ENCODE measurements at regions not wholly inside any gene's neighbourhood (a gene's known extent, or its start where the extent isn't known, plus 50 kb on each side); places are given as distances from the start of the nearest gene placed in this dataset.

GRCh38 chr3:64431526-64432091, 206.3 kb upstream of the PRICKLE2 start:
- no peak for TF ChIP-seq CTCF (IDR thresholded peaks at IDR 0.05; ENCODE audit: low read depth, low read length, missing control alignments)
- in situ Hi-C loops (cut with HindIII; ENCODE audit: low sequenced_read_pairs): no loop called here
- DNase-seq (ENCODE audit: low read depth): no peak
- H3K4me3 ChIP-seq (ENCODE audit: low read depth, low read length): no peak overlapping the region

GRCh38 chr3:64427671-64428070, 202.4 kb upstream of the PRICKLE2 start:
- in situ Hi-C loops (cut with HindIII; ENCODE audit: low sequenced_read_pairs): no loop called here
- no peak for DNase-seq (ENCODE audit: low read depth)
- no peak for TF ChIP-seq CTCF (IDR thresholded peaks at IDR 0.05; ENCODE audit: low read depth, low read length, missing control alignments)

GRCh38 chr3:64426551-64426950, 201.3 kb upstream of the PRICKLE2 start:
- DNase-seq (ENCODE audit: low read depth): no peak
- in situ Hi-C loops (cut with HindIII; ENCODE audit: low sequenced_read_pairs): no loop called here
- TF ChIP-seq CTCF (IDR thresholded peaks at IDR 0.05; ENCODE audit: low read depth, low read length, missing control alignments): no peak
- H3K4me3 ChIP-seq (ENCODE audit: low read depth, low read length): no peak overlapping the region

More at GRCh38 chr3:64427671-64428070, 202.4 kb upstream of the PRICKLE2 start:
- no peak overlapping the region for H3K4me3 ChIP-seq (ENCODE audit: low read depth, low read length)

GRCh38 chr3:64422932-64423331, 197.7 kb upstream of the PRICKLE2 start:
- no peak for TF ChIP-seq CTCF (IDR thresholded peaks at IDR 0.05; ENCODE audit: low read depth, low read length, missing control alignments)

GRCh38 chr3:64422192-64422591, 196.9 kb upstream of the PRICKLE2 start:
- in situ Hi-C loops (cut with HindIII; ENCODE audit: low sequenced_read_pairs): no loop called here
- DNase-seq (ENCODE audit: low read depth): no peak
- TF ChIP-seq CTCF (IDR thresholded peaks at IDR 0.05; ENCODE audit: low read depth, low read length, missing control alignments): no peak
- no peak overlapping the region for H3K4me3 ChIP-seq (ENCODE audit: low read depth, low read length)

More at GRCh38 chr3:64422932-64423331, 197.7 kb upstream of the PRICKLE2 start:
- DNase-seq (ENCODE audit: low read depth): no peak
- H3K4me3 ChIP-seq (ENCODE audit: low read depth, low read length): no peak overlapping the region
- in situ Hi-C loops (cut with HindIII; ENCODE audit: low sequenced_read_pairs): no loop called here

- in situ Hi-C loops (cut with HindIII; ENCODE audit: low sequenced_read_pairs): no loop called here
- no peak overlapping the region for H3K4me3 ChIP-seq (ENCODE audit: low read depth, low read length)
- peak; percentile 66 for DNase-seq (ENCODE audit: low read depth)
- TF ChIP-seq CTCF (IDR thresholded peaks at IDR 0.05; ENCODE audit: low read depth, low read length, missing control alignments): no peak
Observed at GRCh38 chr3:64417816-64418215, 192.6 kb upstream of the PRICKLE2 start.

Data from astrocyte of the cerebellum (primary cell).